ENCODE measurements at regions not wholly inside any gene's neighbourhood (a gene's known extent, or its start where the extent isn't known, plus 50 kb on each side); places are given as distances from the start of the nearest gene placed in this dataset.

- Histone ChIP-seq H3K4me1 (no peaks in the 10 kb centered on the region), H3K36me3 (no peaks in the 10 kb centered on the region), H3K9me3 (no peaks in the 10 kb centered on the region), H3K27me3 (no peaks in the 10 kb centered on the region), H3K4me3 (no peak overlapping the region), H3K9ac (ENCODE audit: low read depth in 2 of 2, low read length in 2 of 2) (no peak overlapping the region), H3K27ac (no peak overlapping the region)
- no peak for TF ChIP-seq CTCF (IDR thresholded peaks at IDR 0.05)
- intact Hi-C loops (cut with DNase I): no loop called here
- no peak for DNase-seq
These were observed 103.9 kb upstream of the SLC24A5 start for GRCh38 chr15:48016865-48017264.

- H3K4me3 ChIP-seq: no peak overlapping the region
- no peak for DNase-seq
- no peaks in the 10 kb centered on the region for H3K36me3 ChIP-seq
- no peak for TF ChIP-seq CTCF (IDR thresholded peaks at IDR 0.05)
- H3K4me1 ChIP-seq: no peaks in the 10 kb centered on the region
- H3K9ac ChIP-seq (ENCODE audit: low read depth in 2 of 2, low read length in 2 of 2): no peak overlapping the region
- no peak overlapping the region for H3K27ac ChIP-seq
- H3K27me3 ChIP-seq: no peaks in the 10 kb centered on the region
- H3K9me3 ChIP-seq: no peaks in the 10 kb centered on the region
- intact Hi-C loops (cut with DNase I): no loop called here
These were observed 103.0 kb upstream of the SLC24A5 start for GRCh38 chr15:48017747-48018146.

GRCh38 chr15:48020166-48020565, 100.6 kb upstream of the SLC24A5 start:
- H3K27ac ChIP-seq: no peak overlapping the region
- no peaks in the 10 kb centered on the region for H3K27me3 ChIP-seq
- H3K9ac ChIP-seq (ENCODE audit: low read depth in 2 of 2, low read length in 2 of 2): no peak overlapping the region
- intact Hi-C loops (cut with DNase I): no loop called here
- no peak overlapping the region for H3K4me3 ChIP-seq
- TF ChIP-seq CTCF (IDR thresholded peaks at IDR 0.05): no peak
- H3K4me1 ChIP-seq: no peaks in the 10 kb centered on the region
- no peaks in the 10 kb centered on the region for H3K36me3 ChIP-seq
- H3K9me3 ChIP-seq: no peaks in the 10 kb centered on the region
- no peak for DNase-seq

- TF ChIP-seq CTCF (IDR thresholded peaks at IDR 0.05): no peak
- intact Hi-C loops (cut with DNase I): no loop called here
- Histone ChIP-seq H3K9ac (ENCODE audit: low read depth in 2 of 2, low read length in 2 of 2) (no peak overlapping the region), H3K27me3 (no peaks in the 10 kb centered on the region), H3K4me1 (no peaks in the 10 kb centered on the region), H3K4me3 (no peak overlapping the region), H3K9me3 (no peaks in the 10 kb centered on the region), H3K36me3 (no peaks in the 10 kb centered on the region), H3K27ac (no peak overlapping the region)
- no peak for DNase-seq
These were observed 99.3 kb upstream of the SLC24A5 start for GRCh38 chr15:48021336-48022086.

- H3K27ac ChIP-seq: no peak overlapping the region
- H3K4me3 ChIP-seq: no peak overlapping the region
- H3K9ac ChIP-seq (ENCODE audit: low read depth in 2 of 2, low read length in 2 of 2): no peak overlapping the region
- H3K27me3 ChIP-seq: no peaks in the 10 kb centered on the region
- no peak for TF ChIP-seq CTCF (IDR thresholded peaks at IDR 0.05)
- H3K4me1 ChIP-seq: no peaks in the 10 kb centered on the region
- intact Hi-C loops (cut with DNase I): no loop called here
- no peaks in the 10 kb centered on the region for H3K9me3 ChIP-seq
- DNase-seq: no peak
- no peaks in the 10 kb centered on the region for H3K36me3 ChIP-seq
These were observed 95.7 kb upstream of the SLC24A5 start for GRCh38 chr15:48025118-48025517.
